ENCODE measurements at regions not wholly inside any gene's neighbourhood (a gene's known extent, or its start where the extent isn't known, plus 50 kb on each side); places are given as distances from the start of the nearest gene placed in this dataset.
"Not testable (repeated sequence)": the region's sequence is repeated elsewhere in the genome, so short reads cannot be mapped to it uniquely, and the experiment has no call there.

- H3K79me2 ChIP-seq (ENCODE audit: insufficient read depth, low read length): no peaks in the 10 kb centered on the region
- TF ChIP-seq EZH2phosphoT487 (IDR thresholded peaks at IDR 0.05; ENCODE audit: borderline replicate concordance) (no peak), CTCF (conservative IDR thresholded peaks at IDR 0.05; ENCODE audit: low read length) (no peak)
- H3F3A ChIP-seq (ENCODE audit: low read depth): no peaks in the 10 kb centered on the region
Measured at GRCh38 chr11:49316180-49316579, 107.8 kb upstream of the FOLH1 start.

DNA sequence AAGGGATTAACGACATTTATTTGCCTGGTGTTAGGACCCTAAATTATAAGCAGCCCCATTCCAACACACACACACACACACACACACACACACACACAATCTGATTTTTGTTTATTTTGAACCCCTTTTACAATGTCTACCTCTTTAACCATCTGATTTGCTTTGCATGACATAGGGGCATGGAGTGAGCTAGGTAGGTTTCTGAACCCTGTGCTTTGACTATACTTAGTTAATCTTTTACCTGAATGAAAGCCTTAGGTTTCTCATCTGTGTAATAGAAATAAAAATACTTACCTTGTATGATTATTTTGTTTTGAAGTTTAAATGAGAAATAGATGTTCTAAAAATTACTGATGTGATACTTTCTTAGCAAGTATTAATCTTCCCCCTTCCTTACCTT lies 94.7 kb upstream of the FOLH1 start:
- H3K79me2 ChIP-seq (ENCODE audit: insufficient read depth, low read length): no peaks in the 10 kb centered on the region

More at GRCh38 chr11:49316180-49316579, 107.8 kb upstream of the FOLH1 start:
- Histone ChIP-seq H4K20me1 (ENCODE audit: insufficient read depth, low read length, poor library complexity, severe bottlenecking) (no peaks in the 10 kb centered on the region), H3K4me3 (ENCODE audit: low read length, poor library complexity, severe bottlenecking) (no peak overlapping the region), H3K4me1 (ENCODE audit: insufficient read depth, low read length, poor library complexity, severe bottlenecking) (no peaks in the 10 kb centered on the region), H2AFZ (ENCODE audit: low read length) (no peak overlapping the region), H3K9me2 (replicated peaks; ENCODE audit: low read depth, low read length) (no peaks in the 10 kb centered on the region), H3K27me3 (ENCODE audit: insufficient read depth, low read length, poor library complexity, severe bottlenecking) (no peaks in the 10 kb centered on the region), H3K9me3 (ENCODE audit: insufficient read depth, low read depth, low read length) (no peaks in the 10 kb centered on the region), H3K4me2 (ENCODE audit: low read depth, low read length, poor library complexity, severe bottlenecking) (no peak overlapping the region), H3K9ac (ENCODE audit: low read depth, low read length, poor library complexity, severe bottlenecking) (no peak overlapping the region), H3K36me3 (ENCODE audit: insufficient read depth, low read length) (no peaks in the 10 kb centered on the region)

GRCh38 chr11:49302360-49302759 lies 94.0 kb upstream of the FOLH1 start:
- H2AFZ ChIP-seq (ENCODE audit: low read length): no peak overlapping the region
- H3K27me3 ChIP-seq (ENCODE audit: insufficient read depth, low read length, poor library complexity, severe bottlenecking): no peaks in the 10 kb centered on the region
- H3K9me3 ChIP-seq (ENCODE audit: insufficient read depth, low read depth, low read length): no peaks in the 10 kb centered on the region
- no peak overlapping the region for H3K9ac ChIP-seq (ENCODE audit: low read depth, low read length, poor library complexity, severe bottlenecking)
- TF ChIP-seq CTCF (conservative IDR thresholded peaks at IDR 0.05; ENCODE audit: low read length): no peak
- TF ChIP-seq EZH2phosphoT487 (IDR thresholded peaks at IDR 0.05; ENCODE audit: borderline replicate concordance): no peak
- no peaks in the 10 kb centered on the region for H3K4me1 ChIP-seq (ENCODE audit: insufficient read depth, low read length, poor library complexity, severe bottlenecking)
- no peak overlapping the region for H3K4me2 ChIP-seq (ENCODE audit: low read depth, low read length, poor library complexity, severe bottlenecking)
- H3K36me3 ChIP-seq (ENCODE audit: insufficient read depth, low read length): no peaks in the 10 kb centered on the region
- H4K20me1 ChIP-seq (ENCODE audit: insufficient read depth, low read length, poor library complexity, severe bottlenecking): no peaks in the 10 kb centered on the region
- H3K4me3 ChIP-seq (ENCODE audit: low read length, poor library complexity, severe bottlenecking): no peak overlapping the region
- H3F3A ChIP-seq (ENCODE audit: low read depth): no peaks in the 10 kb centered on the region
- no peaks in the 10 kb centered on the region for H3K79me2 ChIP-seq (ENCODE audit: insufficient read depth, low read length)
- no peaks in the 10 kb centered on the region for H3K9me2 ChIP-seq (replicated peaks; ENCODE audit: low read depth, low read length)

More for the DNA sequence above, 94.7 kb upstream of the FOLH1 start:
- Histone ChIP-seq H3K9ac (ENCODE audit: low read depth, low read length, poor library complexity, severe bottlenecking) (no peak overlapping the region), H3F3A (ENCODE audit: low read depth) (no peaks in the 10 kb centered on the region), H3K9me3 (ENCODE audit: insufficient read depth, low read depth, low read length) (no peaks in the 10 kb centered on the region), H4K20me1 (ENCODE audit: insufficient read depth, low read length, poor library complexity, severe bottlenecking) (no peaks in the 10 kb centered on the region), H3K9me2 (replicated peaks; ENCODE audit: low read depth, low read length) (no peaks in the 10 kb centered on the region), H3K27me3 (ENCODE audit: insufficient read depth, low read length, poor library complexity, severe bottlenecking) (no peaks in the 10 kb centered on the region), H3K4me2 (ENCODE audit: low read depth, low read length, poor library complexity, severe bottlenecking) (no peak overlapping the region), H3K4me1 (ENCODE audit: insufficient read depth, low read length, poor library complexity, severe bottlenecking) (no peaks in the 10 kb centered on the region), H2AFZ (ENCODE audit: low read length) (no peak overlapping the region), H3K36me3 (ENCODE audit: insufficient read depth, low read length) (no peaks in the 10 kb centered on the region), H3K4me3 (ENCODE audit: low read length, poor library complexity, severe bottlenecking) (no peak overlapping the region)
- TF ChIP-seq CTCF (conservative IDR thresholded peaks at IDR 0.05; ENCODE audit: low read length): no peak
- no peak for TF ChIP-seq EZH2phosphoT487 (IDR thresholded peaks at IDR 0.05; ENCODE audit: borderline replicate concordance)

DNA sequence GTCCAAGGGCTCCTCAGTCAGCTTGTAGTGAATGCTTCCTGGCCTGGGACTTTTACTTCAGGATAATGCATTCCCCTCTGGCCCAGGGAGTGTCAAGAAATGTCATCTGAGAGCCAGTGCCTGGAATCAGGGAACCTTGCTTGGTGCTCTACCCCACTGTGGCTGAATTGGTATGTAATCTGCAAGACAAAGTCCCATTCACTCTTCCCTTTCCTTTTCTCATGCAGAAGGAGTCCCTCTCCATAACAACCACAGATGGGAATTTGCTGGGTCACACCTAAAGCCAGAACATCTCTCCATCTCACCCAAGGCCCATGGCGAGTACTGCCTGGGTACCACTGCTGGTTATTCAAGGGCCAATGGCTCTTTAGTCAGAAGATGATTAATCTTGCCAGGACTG lies 89.6 kb upstream of the FOLH1 start:
- not testable (repeated sequence) for H3K27me3 ChIP-seq (ENCODE audit: insufficient read depth, low read length, poor library complexity, severe bottlenecking); H3K9me2 ChIP-seq (replicated peaks; ENCODE audit: low read depth, low read length); H3K4me3 ChIP-seq (ENCODE audit: low read length, poor library complexity, severe bottlenecking); H3K4me1 ChIP-seq (ENCODE audit: insufficient read depth, low read length, poor library complexity, severe bottlenecking); H2AFZ ChIP-seq (ENCODE audit: low read length); H3K9me3 ChIP-seq (ENCODE audit: insufficient read depth, low read depth, low read length); H3F3A ChIP-seq (ENCODE audit: low read depth); H3K4me2 ChIP-seq (ENCODE audit: low read depth, low read length, poor library complexity, severe bottlenecking); H3K9ac ChIP-seq (ENCODE audit: low read depth, low read length, poor library complexity, severe bottlenecking); H4K20me1 ChIP-seq (ENCODE audit: insufficient read depth, low read length, poor library complexity, severe bottlenecking); H3K36me3 ChIP-seq (ENCODE audit: insufficient read depth, low read length); H3K79me2 ChIP-seq (ENCODE audit: insufficient read depth, low read length)

DNA sequence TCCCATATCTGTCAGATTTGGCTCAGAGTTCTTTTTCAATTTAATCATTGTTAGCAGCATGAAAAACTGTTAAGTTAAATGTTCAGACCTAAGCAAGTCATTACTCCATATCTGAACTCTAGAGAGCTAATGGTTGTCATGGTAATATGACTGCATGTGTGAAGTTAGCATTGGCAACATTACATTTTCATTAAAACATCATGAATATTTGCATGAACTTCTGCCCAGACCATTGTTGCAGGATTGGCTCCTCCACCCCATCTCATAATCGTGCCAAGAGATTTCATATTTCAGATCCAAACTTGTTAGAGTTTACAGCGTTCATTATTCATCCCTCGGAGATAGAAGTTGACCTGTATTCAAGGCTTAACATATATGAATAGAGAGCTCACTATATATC lies 75.5 kb upstream of the FOLH1 start:
- H3K79me2 ChIP-seq (ENCODE audit: insufficient read depth, low read length); H3K9me3 ChIP-seq (ENCODE audit: insufficient read depth, low read depth, low read length); H3F3A ChIP-seq (ENCODE audit: low read depth); H3K27me3 ChIP-seq (ENCODE audit: insufficient read depth, low read length, poor library complexity, severe bottlenecking); H3K4me1 ChIP-seq (ENCODE audit: insufficient read depth, low read length, poor library complexity, severe bottlenecking); H3K4me3 ChIP-seq (ENCODE audit: low read length, poor library complexity, severe bottlenecking); H3K9me2 ChIP-seq (replicated peaks; ENCODE audit: low read depth, low read length); H4K20me1 ChIP-seq (ENCODE audit: insufficient read depth, low read length, poor library complexity, severe bottlenecking); H3K4me2 ChIP-seq (ENCODE audit: low read depth, low read length, poor library complexity, severe bottlenecking); H2AFZ ChIP-seq (ENCODE audit: low read length); H3K9ac ChIP-seq (ENCODE audit: low read depth, low read length, poor library complexity, severe bottlenecking); H3K36me3 ChIP-seq (ENCODE audit: insufficient read depth, low read length): not testable (repeated sequence)

Data from Loucy (cell line).